GM12878 (cell line): ENCODE measurements at regions not wholly inside any gene's neighbourhood (a gene's known extent, or its start where the extent isn't known, plus 50 kb on each side); places are given as distances from the start of the nearest gene placed in this dataset.

Source experiments
- CTCF ChIP-seq, 3 experiments: IDR thresholded peaks in 2 of 3; conservative IDR thresholded peaks in 1 of 3; 2 replicates each; pipeline ENCODE4 v1.5.1; 2011; ENCODE audit warnings: low read depth in 3 of 3, low read length in 3 of 3, mild to moderate bottlenecking in 3 of 3, control low read depth in 2 of 3, moderate library complexity in 2 of 3, inconsistent platforms in 1 of 3, mixed read lengths in 1 of 3; ENCODE audit not compliant: control insufficient read depth in 2 of 3, insufficient read depth in 1 of 3; ENCODE audit errors: extremely low read depth in 1 of 3
- ESRRA ChIP-seq: IDR thresholded peaks from 2 replicates; pipeline ENCODE4 v1.6.1; 2012; ENCODE audit warnings: mild to moderate bottlenecking, low read length, improper control_type of control experiment
- FOXM1 ChIP-seq: IDR thresholded peaks from 2 replicates; pipeline ENCODE4 v1.6.1; 2012; ENCODE audit warnings: low read depth, mild to moderate bottlenecking, inconsistent platforms, low read length, moderate library complexity
- REST ChIP-seq: IDR thresholded peaks from 2 replicates; pipeline ENCODE4 v1.6.1; 2012; ENCODE audit warnings: mild to moderate bottlenecking, low read depth, low read length
- SIN3A ChIP-seq: IDR thresholded peaks from 2 replicates; pipeline ENCODE4 v1.6.1; 2012; ENCODE audit warnings: low read depth, low read length, improper control_type of control experiment

- TF ChIP-seq SIN3A (no peak), FOXM1 (no peak), CTCF (IDR thresholded peaks at IDR 0.05 in 2 of 3, conservative IDR thresholded peaks at IDR 0.05 in 1 of 3; ENCODE audit: control insufficient read depth in 2 of 3, extremely low read depth in 1 of 3, insufficient read depth in 1 of 3, low read depth in 3 of 3, low read length in 3 of 3) (no peak), ESRRA (no peak), REST (no peak)
These were observed 109.0 kb upstream of the TMEM106B start for GRCh38 chr7:12102126-12102525.
